Nephron progenitor cell (in vitro differentiated cells): ENCODE measurements at regions not wholly inside any gene's neighbourhood (a gene's known extent, or its start where the extent isn't known, plus 50 kb on each side); places are given as distances from the start of the nearest gene placed in this dataset.

Source experiments
- DNase-seq: peaks from one replicate; pipeline ENCODE4 v3.0.0; 2021
- H3K27ac Mint-ChIP-seq: 2 replicates; pipeline ENCODE4 v1.8.0; 2021; ENCODE audit warnings: mild to moderate bottlenecking, moderate library complexity, mixed read lengths
- H3K27me3 Mint-ChIP-seq: 2 replicates; pipeline ENCODE4 v1.8.0; 2021; ENCODE audit warnings: mild to moderate bottlenecking, low read depth, mixed read lengths; ENCODE audit not compliant: poor library complexity
- H3K36me3 Mint-ChIP-seq: 2 replicates; pipeline ENCODE4 v1.8.0; 2021; ENCODE audit warnings: low read depth, mixed read lengths
- H3K4me1 Mint-ChIP-seq: 2 replicates; pipeline ENCODE4 v1.8.0; 2021; ENCODE audit warnings: mixed read lengths
- H3K4me3 Mint-ChIP-seq: 2 replicates; pipeline ENCODE4 v1.8.0; 2021; ENCODE audit warnings: mild to moderate bottlenecking, moderate library complexity, mixed read lengths
- H3K9me3 Mint-ChIP-seq: 2 replicates; pipeline ENCODE4 v1.8.0; 2021; ENCODE audit warnings: mild to moderate bottlenecking, moderate library complexity, mixed read lengths
- CTCF ChIP-seq: fragments of 200-600 bp; sonication (generic); IDR thresholded peaks from 2 replicates; pipeline ENCODE4 v1.5.0; 2021; ENCODE audit warnings: antibody characterized with exemption

- TF ChIP-seq CTCF = no peak
- H3K9me3 Mint-ChIP-seq = no peaks in the 10 kb centered on the region
These were observed 63.1 kb upstream of the LEP start for GRCh38 chr7:128177768-128178550.

GRCh38 chr7:128178611-128179010 lies 62.5 kb upstream of the LEP start:
- no peaks in the 10 kb centered on the region for H3K4me1 Mint-ChIP-seq
- no peak for DNase-seq
- H3K9me3 Mint-ChIP-seq = no peaks in the 10 kb centered on the region
- H3K27me3 Mint-ChIP-seq = peaks cover 79% of the 10 kb centered on the region
- H3K36me3 Mint-ChIP-seq = no peaks in the 10 kb centered on the region
- TF ChIP-seq CTCF = no peak
- no peak overlapping the region for H3K27ac Mint-ChIP-seq
- H3K4me3 Mint-ChIP-seq = no peak overlapping the region

More at GRCh38 chr7:128177768-128178550, 63.1 kb upstream of the LEP start:
- no peak for DNase-seq
- H3K4me3 Mint-ChIP-seq = no peak overlapping the region
- no peaks in the 10 kb centered on the region for H3K36me3 Mint-ChIP-seq
- H3K27me3 Mint-ChIP-seq = peaks cover 81% of the 10 kb centered on the region
- H3K27ac Mint-ChIP-seq = no peak overlapping the region
- no peaks in the 10 kb centered on the region for H3K4me1 Mint-ChIP-seq

DNA sequence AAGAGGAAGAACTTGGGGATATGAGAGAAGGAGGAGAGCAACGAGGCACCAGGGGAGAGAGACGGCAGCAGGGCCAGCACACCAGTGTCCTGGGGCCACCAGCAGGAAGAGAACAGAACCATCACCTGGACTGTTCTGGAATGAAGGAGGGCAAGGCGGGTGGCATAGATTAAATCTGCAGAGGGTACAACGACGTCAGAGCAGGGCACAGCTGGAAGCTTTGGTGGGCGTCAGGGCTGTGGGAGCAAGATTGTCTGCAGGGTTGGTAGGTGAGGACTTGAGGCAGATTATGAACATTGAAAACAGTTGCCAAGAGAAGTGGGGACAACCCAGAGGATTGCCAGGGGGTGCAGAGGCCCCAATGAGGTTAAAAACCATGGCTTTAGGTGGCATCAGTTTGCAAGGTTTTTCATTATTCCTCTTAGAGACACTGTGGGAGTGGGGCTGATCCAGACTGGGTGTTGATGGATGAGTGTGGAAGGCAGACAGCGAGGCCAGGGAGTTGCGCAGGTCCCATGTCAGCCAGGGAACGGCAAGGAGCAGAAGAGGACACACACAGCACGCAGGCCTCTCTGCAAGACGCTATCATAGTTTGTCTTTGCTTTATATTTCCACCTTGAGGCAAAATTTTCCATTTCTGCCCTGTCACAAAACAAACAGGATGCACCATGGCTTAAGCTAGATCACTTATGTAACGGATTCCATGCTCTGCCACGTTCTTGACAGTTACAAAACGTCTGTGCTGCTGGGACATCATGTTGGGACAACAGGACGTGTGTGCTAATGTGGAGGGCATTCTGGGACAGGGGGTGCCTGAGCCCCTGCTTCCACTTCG lies 52.5 kb upstream of the LEP start:
- Mint-ChIP-seq H3K9me3 (peaks cover 12% of the 10 kb centered on the region), H3K27ac (no peak overlapping the region), H3K27me3 (peaks cover 62% of the 10 kb centered on the region), H3K4me1 (no peaks in the 10 kb centered on the region), H3K36me3 (peaks cover 2% of the 10 kb centered on the region), H3K4me3 (no peak overlapping the region)
- no peak for DNase-seq
- no peak for TF ChIP-seq CTCF

- Mint-ChIP-seq H3K4me1 (no peaks in the 10 kb centered on the region), H3K9me3 (peaks cover 20% of the 10 kb centered on the region), H3K27ac (no peak overlapping the region), H3K4me3 (no peak overlapping the region), H3K27me3 (peaks cover 59% of the 10 kb centered on the region), H3K36me3 (peaks cover 9% of the 10 kb centered on the region)
- no peak for DNase-seq
- TF ChIP-seq CTCF = no peak
These were observed 51.7 kb upstream of the LEP start for GRCh38 chr7:128189231-128189930.

- H3K36me3 Mint-ChIP-seq = peaks cover 10% of the 10 kb centered on the region
These were observed 50.9 kb upstream of the LEP start for GRCh38 chr7:128190051-128190647.

More at GRCh38 chr7:128190051-128190647, 50.9 kb upstream of the LEP start:
- DNase-seq = no peak
- peaks cover 27% of the 10 kb centered on the region for H3K9me3 Mint-ChIP-seq
- no peak overlapping the region for H3K27ac Mint-ChIP-seq
- no peak for TF ChIP-seq CTCF
- H3K4me3 Mint-ChIP-seq = no peak overlapping the region
- H3K4me1 Mint-ChIP-seq = no peaks in the 10 kb centered on the region
- H3K27me3 Mint-ChIP-seq = peaks cover 54% of the 10 kb centered on the region
